Astrocyte (in vitro differentiated cells and primary cell): ENCODE measurements at regions not wholly inside any gene's neighbourhood (a gene's known extent, or its start where the extent isn't known, plus 50 kb on each side); places are given as distances from the start of the nearest gene placed in this dataset.

Source experiments
- EZH2 ChIP-seq: IDR thresholded peaks from 2 replicates; pipeline ENCODE4 v1.6.1; 2012; ENCODE audit warnings: mild to moderate bottlenecking, low read length, inconsistent platforms; ENCODE audit not compliant: insufficient read depth
- TF ChIP-seq, protein P1 (sequence below): IDR thresholded peaks from 2 replicates; pipeline ENCODE4 v1.5.1; 2011; ENCODE audit warnings: low read depth, mild to moderate bottlenecking, inconsistent platforms, low read length, moderate library complexity; ENCODE audit not compliant: insufficient read depth

DNA sequence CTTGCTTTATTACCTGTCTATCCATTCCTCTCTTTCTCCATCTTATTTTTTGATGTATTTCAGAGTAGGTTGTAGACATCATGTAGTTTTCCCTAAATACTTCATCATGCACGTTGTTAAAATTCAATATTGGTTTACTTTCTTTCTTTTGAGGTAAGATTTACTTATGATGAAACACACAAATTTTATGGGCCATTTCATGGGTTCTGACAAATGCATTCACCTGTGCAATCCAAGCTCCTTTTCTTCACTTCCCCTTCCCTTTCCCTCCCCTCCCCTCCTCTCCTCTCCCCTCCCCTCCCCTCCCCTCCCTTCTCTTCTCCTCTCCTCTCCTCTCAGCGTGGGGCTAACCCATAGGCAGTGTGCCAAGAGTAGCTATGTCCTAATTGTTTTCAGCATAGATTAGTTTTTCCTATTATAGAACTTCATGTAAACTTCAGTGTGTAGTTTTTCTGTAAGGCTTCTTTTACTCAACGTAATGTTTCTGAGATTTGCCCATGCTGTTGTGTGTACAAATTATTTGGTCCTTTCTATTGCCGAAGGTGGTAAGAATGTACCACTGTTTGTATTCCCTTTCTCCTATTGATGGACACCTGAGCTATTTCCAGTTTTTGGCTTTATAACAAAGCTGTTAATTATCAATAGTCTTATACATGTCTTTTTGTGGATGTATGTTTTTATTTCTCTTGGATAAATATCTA lies 92.9 kb upstream of the CLINT1 start:
- TF ChIP-seq, protein P1, sequence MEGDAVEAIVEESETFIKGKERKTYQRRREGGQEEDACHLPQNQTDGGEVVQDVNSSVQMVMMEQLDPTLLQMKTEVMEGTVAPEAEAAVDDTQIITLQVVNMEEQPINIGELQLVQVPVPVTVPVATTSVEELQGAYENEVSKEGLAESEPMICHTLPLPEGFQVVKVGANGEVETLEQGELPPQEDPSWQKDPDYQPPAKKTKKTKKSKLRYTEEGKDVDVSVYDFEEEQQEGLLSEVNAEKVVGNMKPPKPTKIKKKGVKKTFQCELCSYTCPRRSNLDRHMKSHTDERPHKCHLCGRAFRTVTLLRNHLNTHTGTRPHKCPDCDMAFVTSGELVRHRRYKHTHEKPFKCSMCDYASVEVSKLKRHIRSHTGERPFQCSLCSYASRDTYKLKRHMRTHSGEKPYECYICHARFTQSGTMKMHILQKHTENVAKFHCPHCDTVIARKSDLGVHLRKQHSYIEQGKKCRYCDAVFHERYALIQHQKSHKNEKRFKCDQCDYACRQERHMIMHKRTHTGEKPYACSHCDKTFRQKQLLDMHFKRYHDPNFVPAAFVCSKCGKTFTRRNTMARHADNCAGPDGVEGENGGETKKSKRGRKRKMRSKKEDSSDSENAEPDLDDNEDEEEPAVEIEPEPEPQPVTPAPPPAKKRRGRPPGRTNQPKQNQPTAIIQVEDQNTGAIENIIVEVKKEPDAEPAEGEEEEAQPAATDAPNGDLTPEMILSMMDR: no peak
- TF ChIP-seq EZH2: no peak
